Brain microvascular endothelial cell (primary cell): ENCODE measurements at regions not wholly inside any gene's neighbourhood (a gene's known extent, or its start where the extent isn't known, plus 50 kb on each side); places are given as distances from the start of the nearest gene placed in this dataset.
"Not testable (repeated sequence)": the region's sequence is repeated elsewhere in the genome, so short reads cannot be mapped to it uniquely, and the experiment has no call there.

Experiments used
- DNase-seq: peaks from one replicate; pipeline ENCODE4 v3.0.0-alpha.2; 2020
- H3K27ac ChIP-seq: fragments of 250-450 bp; sonication (Bioruptor Pico); 2 replicates; pipeline ENCODE4 v1.5.1; 2020; ENCODE audit warnings: mild to moderate bottlenecking, moderate library complexity
- H3K27me3 ChIP-seq: fragments of 250-450 bp; sonication (Bioruptor Pico); replicated peaks from 2 replicates; pipeline ENCODE4 v1.5.1; 2020; ENCODE audit warnings: mild to moderate bottlenecking
- H3K36me3 ChIP-seq: fragments of 250-450 bp; sonication (Bioruptor Pico); replicated peaks from 2 replicates; pipeline ENCODE4 v1.5.1; 2020; ENCODE audit warnings: mild to moderate bottlenecking
- H3K4me3 ChIP-seq: 2 replicates; pipeline ENCODE4 v1.5.1; 2011; ENCODE audit warnings: low read depth, mild to moderate bottlenecking, control low read depth, low read length, moderate library complexity
- CTCF ChIP-seq: IDR thresholded peaks from 2 replicates; pipeline ENCODE4 v1.5.1; 2011; ENCODE audit warnings: low read depth, mild to moderate bottlenecking, moderate library complexity, low read length, control low read depth, inconsistent platforms; ENCODE audit errors: missing control alignments
- in situ Hi-C: cut with HindIII; loops from 2 replicates; pipeline ENCODE4 v1.10.0; 2017; ENCODE audit warnings: low sequenced_read_pairs, low pct_ligation_motif_present

GRCh38 chr14:45766247-45766646, 513.2 kb upstream of the MIS18BP1 start:
- no peak for DNase-seq
- Histone ChIP-seq H3K4me3 (no peak overlapping the region), H3K36me3 (no peaks in the 10 kb centered on the region), H3K27me3 (no peaks in the 10 kb centered on the region), H3K27ac (no peak overlapping the region)
- no peak for TF ChIP-seq CTCF
- in situ Hi-C loops: no loop called here

- Histone ChIP-seq H3K4me3 (no peak overlapping the region), H3K27me3 (no peaks in the 10 kb centered on the region), H3K36me3 (no peaks in the 10 kb centered on the region), H3K27ac (no peak overlapping the region)
- DNase-seq: no peak
- in situ Hi-C loops: no loop called here
- TF ChIP-seq CTCF: no peak
These were observed 504.7 kb upstream of the MIS18BP1 start for GRCh38 chr14:45757655-45758054.

- H3K27me3 ChIP-seq, H3K36me3 ChIP-seq, DNase-seq, H3K4me3 ChIP-seq, H3K27ac ChIP-seq, in situ Hi-C loops: not testable (repeated sequence)
These were observed 503.4 kb upstream of the MIS18BP1 start for GRCh38 chr14:45756412-45756811.

GRCh38 chr14:45743884-45744283, 490.9 kb upstream of the MIS18BP1 start:
- H3K4me3 ChIP-seq: no peak overlapping the region
- H3K27me3 ChIP-seq: no peaks in the 10 kb centered on the region
- in situ Hi-C loops: no loop called here
- no peak overlapping the region for H3K27ac ChIP-seq
- no peaks in the 10 kb centered on the region for H3K36me3 ChIP-seq
- TF ChIP-seq CTCF: no peak
- no peak for DNase-seq

- in situ Hi-C loops: no loop called here
- Histone ChIP-seq H3K36me3 (no peaks in the 10 kb centered on the region), H3K27ac (no peak overlapping the region), H3K27me3 (no peaks in the 10 kb centered on the region), H3K4me3 (no peak overlapping the region)
- DNase-seq: no peak
- no peak for TF ChIP-seq CTCF
These were observed 489.2 kb upstream of the MIS18BP1 start for GRCh38 chr14:45742187-45742586.

- Histone ChIP-seq H3K27ac (no peak overlapping the region), H3K4me3 (no peak overlapping the region), H3K27me3 (no peaks in the 10 kb centered on the region), H3K36me3 (no peaks in the 10 kb centered on the region)
- in situ Hi-C loops: no loop called here
- no peak for DNase-seq
- TF ChIP-seq CTCF: no peak
These were observed 475.6 kb upstream of the MIS18BP1 start for GRCh38 chr14:45728434-45729225.
